Ovary (tissue), 7 donors: ENCODE measurements at regions not wholly inside any gene's neighbourhood (a gene's known extent, or its start where the extent isn't known, plus 50 kb on each side); places are given as distances from the start of the nearest gene placed in this dataset.

Source experiments
- DNase-seq, 5 donors: peaks; one replicate each; pipeline ENCODE4 v3.0.0-alpha.2; 2019 to 2020
- H3K27ac ChIP-seq, 2 donors: fragments of 200-600 bp; one replicate each; pipeline versions ENCODE4 v1.5.1 to v1.8.0; 2019 to 2022
- H3K27me3 ChIP-seq: fragments of 200-600 bp; one replicate; pipeline ENCODE4 v1.8.0; 2022
- H3K36me3 ChIP-seq: fragments of 200-600 bp; sonication (generic); one replicate; pipeline ENCODE4 v1.5.1; 2019
- H3K4me1 ChIP-seq: one replicate; pipeline ENCODE4 v1.8.1; 2013; ENCODE audit warnings: mild to moderate bottlenecking, moderate library complexity; ENCODE audit not compliant: insufficient read depth
- H3K4me3 ChIP-seq: fragments of 200-600 bp; sonication (generic); one replicate; pipeline ENCODE4 v1.5.1; 2017
- H3K9me3 ChIP-seq, 2 donors: fragments of 200-600 bp in 1 of 2; sonication (generic) in 1 of 2; one replicate each; pipeline versions ENCODE4 v1.5.1 to v1.8.1; 2013 to 2019; ENCODE audit warnings: mild to moderate bottlenecking in 1 of 2, moderate library complexity in 1 of 2
- EP300 ChIP-seq: sonication (generic); formaldehyde crosslinking; IDR thresholded peaks from one replicate; pipeline ENCODE4 v1.6.1; 2017; ENCODE audit warnings: antibody characterized with exemption
- POLR2A ChIP-seq: fragments of 450-650 bp; IDR thresholded peaks from one replicate; pipeline ENCODE4 v1.6.1; 2017; ENCODE audit warnings: antibody characterized with exemption, mild to moderate bottlenecking, moderate library complexity
- WGBS, 3 donors: extraction: QIAGEN DNeasy Blood & Tissue Kit in 1 of 3; methylation state at CpG; one replicate each; pipeline versions ENCODE4 v1.1.5 to v1.1.7; 2013 to 2017; 5-methylcytosine and 5-hydroxymethylcytosine counted together
- intact Hi-C, 4 donors: fragments of 100-400 bp; cut with DNase I; formaldehyde crosslinking; loops; one replicate each; pipeline versions ENCODE4 v1.11.0 to v1.15.1; 2022 to 2023
- TF ChIP-seq, protein P1 (sequence below), 3 donors: fragments of 450-650 bp in 2 of 3; fragments of 200-600 bp in 1 of 3; IDR thresholded peaks; one replicate each; pipeline versions ENCODE4 v1.5.1 to v1.8.0; 2016 to 2022; ENCODE audit warnings: antibody characterized with exemption in 3 of 3, mild to moderate bottlenecking in 1 of 3
- donor health status: DM: no; HTN: no; CAD: no; lungs with moderate emphysema.
- donor health status: DM: no; HTN: no; CAD: no.
- donor health status: Bipolar disorder and iron deficiency.
- donor health status: DM: no; HTN: no; CAD: no.
- donor health status: DM: yes; HTN: yes; CAD: no.

DNA sequence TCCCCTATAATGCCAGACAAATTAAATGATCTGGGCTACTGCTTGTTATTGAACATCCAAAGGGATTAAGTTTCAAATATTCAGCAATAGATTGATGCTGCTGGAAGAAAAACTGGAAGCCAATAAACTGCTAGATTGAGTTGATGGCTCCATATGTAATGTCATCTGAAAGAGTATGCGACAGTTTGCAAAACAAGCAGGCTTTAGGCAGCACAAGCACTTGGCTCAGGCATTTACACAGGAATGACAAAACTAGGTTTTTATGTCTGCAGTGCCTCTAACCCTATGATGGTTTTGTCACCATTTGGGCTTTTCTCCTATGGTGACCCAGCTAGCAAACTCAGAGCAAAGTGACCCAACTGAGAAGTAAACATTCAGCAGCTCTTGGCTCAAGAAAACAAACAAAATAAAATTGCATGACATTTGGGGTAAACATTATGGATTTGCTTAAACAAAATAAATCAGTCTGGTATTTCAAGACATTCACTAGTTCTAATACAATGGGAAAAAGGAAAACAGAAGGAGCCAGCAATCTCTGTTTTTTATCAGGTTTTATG, 978.5 kb downstream of the DTWD2 start:
- TF ChIP-seq, protein P1, sequence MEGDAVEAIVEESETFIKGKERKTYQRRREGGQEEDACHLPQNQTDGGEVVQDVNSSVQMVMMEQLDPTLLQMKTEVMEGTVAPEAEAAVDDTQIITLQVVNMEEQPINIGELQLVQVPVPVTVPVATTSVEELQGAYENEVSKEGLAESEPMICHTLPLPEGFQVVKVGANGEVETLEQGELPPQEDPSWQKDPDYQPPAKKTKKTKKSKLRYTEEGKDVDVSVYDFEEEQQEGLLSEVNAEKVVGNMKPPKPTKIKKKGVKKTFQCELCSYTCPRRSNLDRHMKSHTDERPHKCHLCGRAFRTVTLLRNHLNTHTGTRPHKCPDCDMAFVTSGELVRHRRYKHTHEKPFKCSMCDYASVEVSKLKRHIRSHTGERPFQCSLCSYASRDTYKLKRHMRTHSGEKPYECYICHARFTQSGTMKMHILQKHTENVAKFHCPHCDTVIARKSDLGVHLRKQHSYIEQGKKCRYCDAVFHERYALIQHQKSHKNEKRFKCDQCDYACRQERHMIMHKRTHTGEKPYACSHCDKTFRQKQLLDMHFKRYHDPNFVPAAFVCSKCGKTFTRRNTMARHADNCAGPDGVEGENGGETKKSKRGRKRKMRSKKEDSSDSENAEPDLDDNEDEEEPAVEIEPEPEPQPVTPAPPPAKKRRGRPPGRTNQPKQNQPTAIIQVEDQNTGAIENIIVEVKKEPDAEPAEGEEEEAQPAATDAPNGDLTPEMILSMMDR (IDR thresholded peaks at IDR 0.05): no peak
- no peak for TF ChIP-seq POLR2A
- TF ChIP-seq EP300: no peak
- Histone ChIP-seq H3K4me1 (no peaks in the 10 kb centered on the region), H3K4me3 (no peak overlapping the region), H3K36me3 (no peaks in the 10 kb centered on the region), H3K9me3 (no peaks in the 10 kb centered on the region), H3K27me3 (no peaks in the 10 kb centered on the region), H3K27ac (no peak overlapping the region)
- WGBS, 3 donors: 83 to 91% (median 87%) methylated on average over 1 of the region's 1 CpG
- intact Hi-C loops: no loop called here
- DNase-seq: no peak

DNA sequence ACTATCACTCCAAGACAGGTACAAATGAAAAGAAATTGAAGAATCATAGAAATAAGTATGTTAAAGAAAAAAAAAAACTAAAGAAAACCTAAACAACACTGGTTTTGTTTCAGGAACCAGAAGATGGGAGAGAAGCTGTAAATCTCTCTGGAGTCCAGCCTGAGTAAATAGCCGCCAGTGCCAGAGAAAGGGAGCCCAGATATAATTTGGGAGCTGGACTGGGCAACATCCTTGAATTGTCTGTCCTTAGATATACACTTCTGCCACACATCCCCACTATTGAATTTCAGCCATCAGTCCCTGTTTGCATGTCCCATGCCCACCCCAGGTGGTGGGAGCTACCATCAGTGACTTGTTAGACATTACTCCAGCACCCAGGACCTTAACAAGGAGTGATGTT, 979.6 kb downstream of the DTWD2 start:
- Histone ChIP-seq H3K4me3 (no peak overlapping the region), H3K4me1 (no peaks in the 10 kb centered on the region), H3K27me3 (no peaks in the 10 kb centered on the region), H3K36me3 (no peaks in the 10 kb centered on the region), H3K9me3 (no peaks in the 10 kb centered on the region), H3K27ac (no peak overlapping the region)
- DNase-seq: no peak
- TF ChIP-seq EP300 (no peak), POLR2A (no peak)
- TF ChIP-seq, protein P1 (IDR thresholded peaks at IDR 0.05): no peak
- intact Hi-C loops: no loop called here
- 67 to 78% (median 67%) methylated on average over 1 of the region's 1 CpG for WGBS, 3 donors

DNA sequence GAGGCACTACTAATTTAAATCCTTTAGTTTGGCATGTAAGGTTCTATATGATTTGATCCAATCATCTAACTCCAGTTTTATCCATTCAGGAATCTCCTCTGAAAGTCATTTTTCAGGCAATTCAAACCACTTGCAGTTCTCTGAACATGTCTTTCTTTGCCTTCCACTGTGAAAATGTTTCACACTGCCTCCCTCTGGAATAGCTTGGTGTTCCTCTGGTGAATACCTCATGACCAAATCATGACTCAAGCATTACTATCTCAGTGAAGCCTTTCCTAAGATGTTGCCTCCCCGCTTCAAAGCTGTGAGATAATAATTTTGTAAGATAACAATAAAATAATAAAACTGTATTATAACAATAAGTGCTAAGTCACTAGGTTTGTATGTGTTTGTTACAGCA, 981.1 kb downstream of the DTWD2 start:
- intact Hi-C loops: no loop called here

DNA sequence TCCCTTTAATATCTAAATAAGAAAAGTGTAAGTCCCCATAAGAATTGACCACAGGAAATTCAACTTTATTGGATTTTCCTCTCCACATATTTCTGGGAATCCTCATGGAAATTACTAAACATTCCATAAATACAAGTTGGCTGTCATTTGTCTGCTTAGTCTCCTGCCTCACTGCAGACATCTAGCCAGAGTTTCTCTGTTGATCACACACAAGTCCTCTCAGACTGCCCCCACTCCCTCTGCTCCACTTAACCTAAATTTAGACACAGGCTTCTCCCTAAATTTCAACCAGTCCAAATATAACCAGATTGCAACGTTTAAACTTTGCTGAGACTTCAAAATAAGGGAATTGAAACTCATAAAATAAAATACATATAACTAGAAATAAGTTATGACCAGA, 982.1 kb downstream of the DTWD2 start:
- Histone ChIP-seq H3K4me3 (no peak overlapping the region), H3K4me1 (no peaks in the 10 kb centered on the region), H3K36me3 (no peaks in the 10 kb centered on the region), H3K9me3 (no peaks in the 10 kb centered on the region), H3K27me3 (no peaks in the 10 kb centered on the region), H3K27ac (no peak overlapping the region)
- no peak for DNase-seq
- 4 to 8% (median 5%) methylated on average over 1 of the region's 1 CpG for WGBS, 3 donors
- TF ChIP-seq, protein P1 (IDR thresholded peaks at IDR 0.05): no peak
- TF ChIP-seq POLR2A (no peak), EP300 (no peak)
- intact Hi-C loops: no loop called here

More for the DNA sequence above, 981.1 kb downstream of the DTWD2 start:
- WGBS, 3 donors: 84 to 94% (median 84%) methylated on average over 1 of the region's 1 CpG
- Histone ChIP-seq H3K4me1 (no peaks in the 10 kb centered on the region), H3K27ac (no peak overlapping the region), H3K27me3 (no peaks in the 10 kb centered on the region), H3K4me3 (no peak overlapping the region), H3K9me3 (no peaks in the 10 kb centered on the region), H3K36me3 (no peaks in the 10 kb centered on the region)
- DNase-seq: no peak
- TF ChIP-seq, protein P1 (IDR thresholded peaks at IDR 0.05): no peak
- no peak for TF ChIP-seq POLR2A
- no peak for TF ChIP-seq EP300
